AG04449 (cell line): ENCODE measurements at regions not wholly inside any gene's neighbourhood (a gene's known extent, or its start where the extent isn't known, plus 50 kb on each side); places are given as distances from the start of the nearest gene placed in this dataset.

Source experiments
- CTCF ChIA-PET: fragments of 350-600 bp; formaldehyde crosslinking; extraction: SDS; loops from one replicate; lab custom pipeline; 2021; ENCODE audit warnings: antibody characterized with exemption; lab: Yijun Ruan, JAX
- POLR2A ChIA-PET: fragments of 400-600, 350-600 bp; formaldehyde crosslinking; extraction: SDS; loops from one replicate; lab custom pipeline; 2020; ENCODE audit warnings: antibody characterized with exemption, inconsistent platforms; lab: Yijun Ruan, JAX
- DNase-seq: peaks from one replicate; pipeline ENCODE4 v3.0.0-alpha.2; 2010; ENCODE audit warnings: low read depth, low spot score
- H3K4me3 ChIP-seq: 2 replicates; pipeline ENCODE4 v1.5.1; 2011; ENCODE audit warnings: low read depth, mild to moderate bottlenecking, control low read depth, low read length
- CTCF ChIP-seq: IDR thresholded peaks from one replicate; pipeline ENCODE4 v1.5.1; 2011; ENCODE audit warnings: mild to moderate bottlenecking, moderate library complexity, low read length, control low read depth, inconsistent platforms; ENCODE audit not compliant: insufficient read depth; ENCODE audit errors: missing control alignments

- H3K4me3 ChIP-seq, result no peak overlapping the region
- DNase-seq, result no peak
- ChIA-PET CTCF (no interaction called here), POLR2A (no interaction called here)
- TF ChIP-seq CTCF, result no peak
Measured at GRCh38 chr13:111017755-111018459, 97.2 kb upstream of the ARHGEF7 start.

GRCh38 chr13:111013196-111013595 lies 98.3 kb upstream of the ANKRD10 start:
- H3K4me3 ChIP-seq, result no peak overlapping the region
- ChIA-PET POLR2A (no interaction called here), CTCF (interaction anchor here (0.7 to 1.1 kb wide), 2 partner anchors 18 to 301 kb away, joined by 3 read pairs; no protein-coding TSS in a partner anchor)
- no peak for TF ChIP-seq CTCF
- DNase-seq, result no peak

GRCh38 chr13:111011899-111012298 lies 97.0 kb upstream of the ANKRD10 start:
- POLR2A ChIA-PET, result no interaction called here
- no peak overlapping the region for H3K4me3 ChIP-seq
- no peak for TF ChIP-seq CTCF
- CTCF ChIA-PET, result no interaction called here
- DNase-seq, result no peak

GRCh38 chr13:111008351-111008750 lies 93.5 kb upstream of the ANKRD10 start:
- CTCF ChIA-PET, result no interaction called here

GRCh38 chr13:111007209-111007608 lies 92.3 kb upstream of the ANKRD10 start:
- no peak overlapping the region for H3K4me3 ChIP-seq
- ChIA-PET CTCF (no interaction called here), POLR2A (no interaction called here)
- TF ChIP-seq CTCF, result no peak
- DNase-seq, result no peak

More at GRCh38 chr13:111008351-111008750, 93.5 kb upstream of the ANKRD10 start:
- no peak for TF ChIP-seq CTCF
- no peak for DNase-seq
- POLR2A ChIA-PET, result no interaction called here
- no peak overlapping the region for H3K4me3 ChIP-seq

- ChIA-PET POLR2A (no interaction called here), CTCF (no interaction called here)
- TF ChIP-seq CTCF, result no peak
- DNase-seq, result peak; percentile 23
- H3K4me3 ChIP-seq, result no peak overlapping the region
Measured at GRCh38 chr13:111006506-111007031, 91.7 kb upstream of the ANKRD10 start.
